ENCODE measurements at regions not wholly inside any gene's neighbourhood (a gene's known extent, or its start where the extent isn't known, plus 50 kb on each side); places are given as distances from the start of the nearest gene placed in this dataset.

- Histone ChIP-seq H3K79me2 (ENCODE audit: insufficient read depth, low read length) (no peaks in the 10 kb centered on the region), H4K8ac (replicated peaks; ENCODE audit: insufficient read length, low read depth, low read length) (no peak overlapping the region), H3K9ac (ENCODE audit: extremely low read depth, insufficient read length, low read length) (no peak overlapping the region), H3K27ac (ENCODE audit: insufficient read length, low read depth, low read length) (no peak overlapping the region), H2BK20ac (ENCODE audit: low read depth, low read length, poor library complexity, severe bottlenecking) (no peak overlapping the region), H3K23me2 (ENCODE audit: insufficient read length, low read depth, low read length, poor library complexity, severe bottlenecking) (no peaks in the 10 kb centered on the region), H3K18ac (ENCODE audit: insufficient read length, low read depth, low read length) (no peak overlapping the region), H3K27me3 (ENCODE audit: insufficient read depth, low read length) (no peaks in the 10 kb centered on the region), H2BK120ac (ENCODE audit: low read depth, low read length, poor library complexity, severe bottlenecking) (no peak overlapping the region), H3K79me1 (ENCODE audit: insufficient read depth, low read depth, low read length, poor library complexity, severe bottlenecking) (no peaks in the 10 kb centered on the region), H3K4me2 (ENCODE audit: insufficient read depth, insufficient read length, low read length) (no peak overlapping the region), H2BK15ac (ENCODE audit: low read depth, low read length) (no peak overlapping the region), H4K91ac (ENCODE audit: insufficient read length, low read depth, low read length) (no peak overlapping the region), H4K5ac (ENCODE audit: insufficient read length, low read depth, low read length) (no peak overlapping the region), H3K56ac (ENCODE audit: insufficient read length, low read depth, low read length) (no peak overlapping the region), H3K14ac (ENCODE audit: insufficient read depth, low read length) (no peak overlapping the region), H3K4ac (ENCODE audit: low read depth, low read length) (no peak overlapping the region), H2BK12ac (ENCODE audit: insufficient read length, low read depth, low read length) (no peak overlapping the region), H3K9me3 (ENCODE audit: control insufficient read depth, low read depth, low read length) (no peaks in the 10 kb centered on the region), H3T11ph (ENCODE audit: low read length) (no peak overlapping the region), H3K4me1 (ENCODE audit: insufficient read depth, low read length) (no peaks in the 10 kb centered on the region), H4K20me1 (ENCODE audit: control insufficient read depth, insufficient read depth, insufficient read length) (no peaks in the 10 kb centered on the region), H2AFZ (ENCODE audit: low read length) (no peak overlapping the region), H2AK5ac (ENCODE audit: insufficient read length, low read length) (no peak overlapping the region), H2BK5ac (ENCODE audit: insufficient read length, low read length) (no peak overlapping the region), H3K23ac (ENCODE audit: insufficient read length, low read depth, low read length) (no peak overlapping the region)
- TF ChIP-seq CTCF (conservative IDR thresholded peaks at IDR 0.05) = no peak
- Mint-ChIP-seq H3K9me3 (peaks cover 0 to 10% of the 10 kb centered on the region in 2 experiments; a peak in 3 of 5 replicates), H3K4me1 (peaks cover 2% of the 10 kb centered on the region in 2 experiments; a peak in 3 of 4 replicates), H3K36me3 (ENCODE audit: insufficient read depth in 1 of 3, low read depth in 3 of 3) (no peaks in the 10 kb centered on the region; a peak in 1 of 7 replicates), H3K27ac (no peak overlapping the region), H3K27me3 (ENCODE audit: low read depth) (peaks cover 1% of the 10 kb centered on the region), H3K4me3 (no peak overlapping the region)
- DNase-seq = no peak
Observed at GRCh38 chr15:79724312-79724711, 172.5 kb downstream of the MTHFS start.
